Right lobe of liver (tissue), 6 donors: ENCODE measurements at regions not wholly inside any gene's neighbourhood (a gene's known extent, or its start where the extent isn't known, plus 50 kb on each side); places are given as distances from the start of the nearest gene placed in this dataset.

Experiments
- ATAC-seq, 4 donors: fragments of 200-7000 bp; cut with Tn5 transposase; one replicate each; pipeline ENCODE4 v1.9.1; 2020; ENCODE audit warnings: mild to moderate bottlenecking in 4 of 4, moderate library complexity in 4 of 4
- DNase-seq, 3 donors: peaks; one replicate each; pipeline ENCODE4 v3.0.0-alpha.2; 2020
- H3K27ac ChIP-seq, 3 donors: fragments of 200-600 bp; one replicate each; pipeline ENCODE4 v1.8.0; 2022
- H3K27me3 ChIP-seq, 2 donors: fragments of 200-600 bp; one replicate each; pipeline ENCODE4 v1.8.0; 2022
- H3K36me3 ChIP-seq, 4 donors: fragments of 200-600 bp; sonication (generic) in 1 of 4; one replicate each; pipeline versions ENCODE4 v1.5.1 to v1.8.0; 2017 to 2022; ENCODE audit warnings: control low read depth in 1 of 4
- H3K4me1 ChIP-seq, 4 donors: fragments of 200-600 bp; sonication (generic) in 1 of 4; one replicate each; pipeline versions ENCODE4 v1.5.1 to v1.8.0; 2017 to 2022; ENCODE audit warnings: control low read depth in 1 of 4
- H3K4me3 ChIP-seq, 3 donors: fragments of 200-600 bp; one replicate each; pipeline ENCODE4 v1.8.0; 2022
- H3K9me3 ChIP-seq, 4 donors: fragments of 200-600 bp; sonication (generic) in 1 of 4; one replicate each; pipeline versions ENCODE4 v1.5.1 to v1.8.0; 2017 to 2022; ENCODE audit warnings: control low read depth in 1 of 4
- CTCF ChIP-seq, 4 donors: fragments of 200-600 bp in 3 of 4; fragments of 450-650 bp in 1 of 4; IDR thresholded peaks; one replicate each; pipeline versions ENCODE4 v1.5.1 to v1.8.0; 2016 to 2022; ENCODE audit warnings: antibody characterized with exemption in 4 of 4, mild to moderate bottlenecking in 2 of 4
- POLR2A ChIP-seq: fragments of 450-650 bp; IDR thresholded peaks from one replicate; pipeline ENCODE4 v1.6.1; 2017; ENCODE audit warnings: antibody characterized with exemption, mild to moderate bottlenecking
- WGBS: methylation state at CpG from one replicate; pipeline ENCODE4 v1.1.6; 2018; ENCODE audit warnings: low coverage, low lambda C conversion rate; ENCODE audit not compliant: insufficient coverage; ENCODE audit errors: missing lambda C conversion rate; 5-methylcytosine and 5-hydroxymethylcytosine counted together
- intact Hi-C, 2 donors: fragments of 100-400 bp; cut with DNase I; formaldehyde crosslinking; loops; one replicate each; pipeline versions ENCODE4 v1.11.2 to v1.14.1; 2022
- donor health status: DM: no; HTN: yes; CAD: no.
- donor health status: DM: no; HTN: no; CAD: no.
- donor health status: DM: no; HTN: no; CAD: no.
- donor health status: DM: no; HTN: yes; CAD: no.
- donor health status: DM: no; HTN: yes; CAD: no.

GRCh38 chr4:164512124-164512523, 241.8 kb upstream of the SMIM31 start:
- no peak for TF ChIP-seq CTCF (IDR thresholded peaks at IDR 0.05)
- TF ChIP-seq POLR2A, result no peak
- no peaks in the 10 kb centered on the region for H3K27me3 ChIP-seq
- DNase-seq, result no peak
- no peak overlapping the region for H3K27ac ChIP-seq
- ATAC-seq, result no peak
- H3K36me3 ChIP-seq, result no peaks in the 10 kb centered on the region
- H3K9me3 ChIP-seq, result no peaks in the 10 kb centered on the region
- intact Hi-C loops, result no loop called here
- H3K4me3 ChIP-seq, result no peak overlapping the region
- WGBS, result 26% methylated on average over 2 of the region's 2 CpGs
- no peaks in the 10 kb centered on the region for H3K4me1 ChIP-seq

GRCh38 chr4:164514765-164515164, 239.2 kb upstream of the SMIM31 start:
- intact Hi-C loops, result no loop called here
- DNase-seq, result no peak
- Histone ChIP-seq H3K36me3 (no peaks in the 10 kb centered on the region), H3K4me1 (no peaks in the 10 kb centered on the region), H3K27ac (no peak overlapping the region), H3K9me3 (no peaks in the 10 kb centered on the region), H3K4me3 (no peak overlapping the region), H3K27me3 (no peaks in the 10 kb centered on the region)
- TF ChIP-seq CTCF (IDR thresholded peaks at IDR 0.05) (no peak), POLR2A (no peak)
- ATAC-seq, result no peak

GRCh38 chr4:164524789-164525188, 229.1 kb upstream of the SMIM31 start:
- ATAC-seq (no peak), DNase-seq (no peak)
- Histone ChIP-seq H3K27ac (no peak overlapping the region), H3K4me3 (no peak overlapping the region), H3K4me1 (no peaks in the 10 kb centered on the region), H3K9me3 (no peaks in the 10 kb centered on the region), H3K27me3 (no peaks in the 10 kb centered on the region), H3K36me3 (no peaks in the 10 kb centered on the region)
- TF ChIP-seq POLR2A (no peak), CTCF (IDR thresholded peaks at IDR 0.05) (no peak)
- WGBS, result 25% methylated on average over 4 of the region's 4 CpGs
- intact Hi-C loops, result no loop called here

GRCh38 chr4:164526933-164527583, 226.9 kb upstream of the SMIM31 start:
- H3K9me3 ChIP-seq, result no peaks in the 10 kb centered on the region
- no peak overlapping the region for H3K27ac ChIP-seq
- no peaks in the 10 kb centered on the region for H3K4me1 ChIP-seq
- no peak overlapping the region for H3K4me3 ChIP-seq
- H3K36me3 ChIP-seq, result no peaks in the 10 kb centered on the region
- ATAC-seq (no peak), DNase-seq (no peak)
- TF ChIP-seq CTCF (IDR thresholded peaks at IDR 0.05), result no peak
- intact Hi-C loops, result no loop called here
- 49% methylated on average over 4 of the region's 4 CpGs for WGBS
- no peaks in the 10 kb centered on the region for H3K27me3 ChIP-seq

GRCh38 chr4:164529058-164529457, 224.9 kb upstream of the SMIM31 start:
- WGBS, result 50% methylated on average over 2 of the region's 2 CpGs
- no peaks in the 10 kb centered on the region for H3K9me3 ChIP-seq
- no peak for DNase-seq

More at GRCh38 chr4:164529058-164529457, 224.9 kb upstream of the SMIM31 start:
- Histone ChIP-seq H3K4me3 (no peak overlapping the region), H3K27me3 (no peaks in the 10 kb centered on the region), H3K36me3 (no peaks in the 10 kb centered on the region), H3K4me1 (no peaks in the 10 kb centered on the region), H3K27ac (no peak overlapping the region)
- no peak for ATAC-seq
- intact Hi-C loops, result no loop called here
- TF ChIP-seq POLR2A (no peak), CTCF (IDR thresholded peaks at IDR 0.05) (no peak)
